ENCODE measurements at regions not wholly inside any gene's neighbourhood (a gene's known extent, or its start where the extent isn't known, plus 50 kb on each side); places are given as distances from the start of the nearest gene placed in this dataset.

- H3K4me3 Mint-ChIP-seq (ENCODE audit: unreplicated experiment) = no peak overlapping the region
- DNase-seq = no peak
- peaks cover 18% of the 10 kb centered on the region for H3K4me1 Mint-ChIP-seq (ENCODE audit: low read depth, unreplicated experiment)
- H3K36me3 Mint-ChIP-seq (ENCODE audit: unreplicated experiment) = no peaks in the 10 kb centered on the region
- no peaks in the 10 kb centered on the region for H3K27me3 Mint-ChIP-seq (ENCODE audit: unreplicated experiment)
- H3K27ac Mint-ChIP-seq (ENCODE audit: unreplicated experiment) = no peak overlapping the region
- H3K9me3 Mint-ChIP-seq (ENCODE audit: unreplicated experiment) = no peaks in the 10 kb centered on the region
- no peak for TF ChIP-seq CTCF (IDR thresholded peaks at IDR 0.05; ENCODE audit: partially characterized antibody, unreplicated experiment)
Measured at GRCh38 chr18:5601188-5601624, 57.4 kb upstream of the EPB41L3 start.

DNA sequence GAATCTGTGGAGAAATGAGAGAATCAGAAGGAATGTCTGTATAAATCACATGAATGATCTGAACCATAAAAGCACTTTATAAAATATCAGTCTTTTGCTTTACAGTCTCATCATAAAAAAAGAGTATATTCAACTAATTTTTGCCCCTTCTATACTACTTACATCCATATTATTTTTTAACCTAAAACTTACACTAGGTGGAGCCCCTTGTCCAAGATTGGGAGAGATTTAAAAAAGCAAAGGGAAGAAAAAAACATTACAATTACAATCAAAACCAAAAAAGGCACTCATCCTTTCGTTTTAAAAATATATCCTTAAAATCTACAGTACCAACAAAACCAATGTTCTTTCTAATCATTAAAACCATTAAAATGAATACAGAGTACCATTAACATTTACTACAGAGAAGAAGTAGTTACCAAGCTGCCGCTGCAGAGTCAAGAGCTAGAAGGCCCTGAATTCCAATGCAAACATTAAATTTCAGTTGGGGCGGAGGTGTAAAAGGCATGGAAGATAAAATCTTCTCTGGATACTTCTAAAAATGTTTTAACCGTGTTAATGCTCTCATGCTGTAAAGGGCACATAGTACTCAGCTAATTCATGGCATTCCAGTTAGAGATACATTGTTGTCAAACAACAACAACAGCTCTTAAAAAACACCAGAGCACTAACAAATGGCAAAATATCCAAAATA, 56.7 kb upstream of the EPB41L3 start:
- H3K9me3 Mint-ChIP-seq (ENCODE audit: unreplicated experiment) = no peaks in the 10 kb centered on the region
- no peak overlapping the region for H3K4me3 Mint-ChIP-seq (ENCODE audit: unreplicated experiment)

DNA sequence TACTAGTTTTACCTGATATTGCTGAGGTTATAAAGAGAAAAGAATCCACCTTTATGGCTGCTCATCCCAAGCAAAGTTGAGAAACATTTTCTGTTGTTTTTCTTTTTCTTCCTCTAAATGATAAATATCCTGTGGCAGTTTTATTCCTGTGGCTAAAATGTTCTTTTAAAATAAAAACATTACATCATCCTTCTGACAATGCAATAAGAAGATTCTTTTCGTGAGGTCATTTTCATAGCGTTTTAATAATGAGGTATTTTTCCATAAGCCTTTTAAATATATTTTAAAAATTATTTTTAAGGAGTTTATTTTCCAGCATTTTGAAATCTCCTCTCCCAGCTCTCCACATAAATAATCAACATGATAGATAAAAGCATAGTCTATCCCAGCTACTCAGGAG, 52.8 kb upstream of the EPB41L3 start:
- no peak overlapping the region for H3K27ac Mint-ChIP-seq (ENCODE audit: unreplicated experiment)
- H3K4me3 Mint-ChIP-seq (ENCODE audit: unreplicated experiment) = no peak overlapping the region
- peaks cover 12% of the 10 kb centered on the region for H3K4me1 Mint-ChIP-seq (ENCODE audit: low read depth, unreplicated experiment)
- no peaks in the 10 kb centered on the region for H3K36me3 Mint-ChIP-seq (ENCODE audit: unreplicated experiment)
- peaks cover 1% of the 10 kb centered on the region for H3K9me3 Mint-ChIP-seq (ENCODE audit: unreplicated experiment)
- no peaks in the 10 kb centered on the region for H3K27me3 Mint-ChIP-seq (ENCODE audit: unreplicated experiment)
- no peak for TF ChIP-seq CTCF (IDR thresholded peaks at IDR 0.05; ENCODE audit: partially characterized antibody, unreplicated experiment)
- DNase-seq = no peak

More for the DNA sequence above, 56.7 kb upstream of the EPB41L3 start:
- Mint-ChIP-seq H3K36me3 (ENCODE audit: unreplicated experiment) (no peaks in the 10 kb centered on the region), H3K27me3 (ENCODE audit: unreplicated experiment) (no peaks in the 10 kb centered on the region), H3K4me1 (ENCODE audit: low read depth, unreplicated experiment) (peaks cover 18% of the 10 kb centered on the region), H3K27ac (ENCODE audit: unreplicated experiment) (no peak overlapping the region)
- TF ChIP-seq CTCF (IDR thresholded peaks at IDR 0.05; ENCODE audit: partially characterized antibody, unreplicated experiment) = no peak
- DNase-seq = no peak
